B cell (primary cell): ENCODE measurements at regions not wholly inside any gene's neighbourhood (a gene's known extent, or its start where the extent isn't known, plus 50 kb on each side); places are given as distances from the start of the nearest gene placed in this dataset.

ENCODE experiments used
- ATAC-seq: fragments of 200-7000 bp; cut with Tn5 transposase; one replicate; pipeline ENCODE4 v1.10.0; 2021; ENCODE audit warnings: low read depth, mild to moderate bottlenecking, moderate number of reproducible peaks, moderate library complexity
- CTCF ChIA-PET: fragments of 350-600 bp; sonication (Branson Sonifier 250); formaldehyde crosslinking; loops from one replicate; lab custom pipeline; 2021; ENCODE audit warnings: antibody characterized with exemption, inconsistent platforms; lab: Charles Lee
- POLR2A ChIA-PET: fragments of 350-600 bp; sonication (Branson Sonifier 250); formaldehyde crosslinking; loops from one replicate; lab custom pipeline; 2021; ENCODE audit warnings: antibody characterized with exemption; lab: Charles Lee
- DNase-seq: peaks from one replicate; pipeline ENCODE4 v3.0.0; 2013
- H2AFZ ChIP-seq: 2 replicates; pipeline ENCODE4 v1.6.1; 2012; ENCODE audit warnings: mild to moderate bottlenecking, low read depth, low read length; ENCODE audit not compliant: insufficient read depth, poor library complexity, severe bottlenecking
- H3K27ac ChIP-seq, 2 donors: 1 replicate in 1 of 2; 2 replicates in 1 of 2; pipeline ENCODE4 v1.5.1; 2012 to 2013; ENCODE audit warnings: low read length in 2 of 2, mild to moderate bottlenecking in 2 of 2, moderate library complexity in 1 of 2
- H3K27me3 ChIP-seq, 4 experiments: fragments of 200-600 bp in 1 of 4; sonication (generic) in 1 of 4; replicated peaks in 1 of 4; 1 replicate in 2 of 4; 2 replicates in 2 of 4; pipeline versions ENCODE4 v1.6.1 to v1.7.0; 2013 to 2016; ENCODE audit warnings: low read length in 3 of 4, mild to moderate bottlenecking in 2 of 4, mixed read lengths in 1 of 4, moderate library complexity in 1 of 4; ENCODE audit not compliant: insufficient read depth in 4 of 4, control insufficient read depth in 3 of 4; ENCODE audit errors: control extremely low read depth in 1 of 4
- H3K36me3 ChIP-seq, 2 experiments: replicated peaks in 1 of 2; 1 replicate in 1 of 2; 2 replicates in 1 of 2; pipeline versions ENCODE4 v1.6.1 to v1.7.1; 2013; ENCODE audit warnings: low read length in 1 of 2; ENCODE audit not compliant: insufficient read depth in 2 of 2, control insufficient read depth in 1 of 2; ENCODE audit errors: control extremely low read depth in 1 of 2, extremely low read depth in 1 of 2
- H3K4me1 ChIP-seq, 2 donors: fragments of 200-600 bp in 1 of 2; sonication (generic) in 1 of 2; 1 replicate in 1 of 2; 2 replicates in 1 of 2; pipeline versions ENCODE4 v1.5.1 to v1.6.1; 2013 to 2017; ENCODE audit warnings: low read length in 2 of 2; ENCODE audit not compliant: control insufficient read depth in 2 of 2, insufficient read depth in 2 of 2
- H3K4me2 ChIP-seq: replicated peaks from 2 replicates; pipeline ENCODE3; 2012; ENCODE audit warnings: mild to moderate bottlenecking, low read depth, low read length; ENCODE audit not compliant: poor library complexity, severe bottlenecking
- H3K4me3 ChIP-seq, 5 experiments: fragments of 200-600 bp in 1 of 5; sonication (generic) in 1 of 5; 1 replicate in 3 of 5; 2 replicates in 2 of 5; pipeline versions ENCODE4 v1.5.1 to v1.7.0; 2011 to 2016; ENCODE audit warnings: low read length in 4 of 5, mild to moderate bottlenecking in 4 of 5, low read depth in 2 of 5, control low read depth in 1 of 5, moderate library complexity in 1 of 5; ENCODE audit not compliant: insufficient read depth in 1 of 5; ENCODE audit errors: control extremely low read depth in 1 of 5, extremely low read depth in 1 of 5
- H3K79me2 ChIP-seq: fragments of 200-600 bp; sonication (generic); one replicate; pipeline ENCODE4 v1.6.0; 2016; ENCODE audit warnings: low read length; ENCODE audit not compliant: control insufficient read depth, insufficient read depth
- H3K9ac ChIP-seq: fragments of 200-600 bp; sonication (generic); 2 replicates; pipeline ENCODE4 v1.6.1; 2017; ENCODE audit warnings: mild to moderate bottlenecking, low read length, moderate library complexity
- H3K9me3 ChIP-seq, 3 donors: one replicate each; pipeline versions ENCODE4 v1.6.1 to v1.7.1; 2013; ENCODE audit warnings: low read length in 2 of 3; ENCODE audit not compliant: control insufficient read depth in 2 of 3, insufficient read depth in 1 of 3; ENCODE audit errors: control extremely low read depth in 1 of 3
- H4K20me1 ChIP-seq: 2 replicates; pipeline ENCODE4 v1.6.0; 2012; ENCODE audit warnings: mild to moderate bottlenecking, low read length; ENCODE audit not compliant: insufficient read depth, control insufficient read depth, poor library complexity, severe bottlenecking
- H3K27ac Mint-ChIP-seq: one replicate; pipeline ENCODE4 v1.8.0; 2021; ENCODE audit warnings: mixed read lengths
- H3K27me3 Mint-ChIP-seq: one replicate; pipeline ENCODE4 v1.8.0; 2021; ENCODE audit warnings: mixed read lengths
- H3K4me1 Mint-ChIP-seq: one replicate; pipeline ENCODE4 v1.8.0; 2021; ENCODE audit warnings: mixed read lengths
- H3K4me3 Mint-ChIP-seq: one replicate; pipeline ENCODE4 v1.8.0; 2021; ENCODE audit warnings: mixed read lengths
- H3K9me3 Mint-ChIP-seq: one replicate; pipeline ENCODE4 v1.8.0; 2022; ENCODE audit warnings: mixed read lengths; ENCODE audit not compliant: insufficient read depth
- CTCF ChIP-seq: fragments of 200-600 bp; IDR thresholded peaks from one replicate; pipeline ENCODE4 v1.8.0; 2022; ENCODE audit warnings: antibody characterized with exemption, mild to moderate bottlenecking
- EZH2 ChIP-seq: IDR thresholded peaks from 2 replicates; pipeline ENCODE4 v1.6.1; 2012; ENCODE audit warnings: borderline replicate concordance, low read depth, mild to moderate bottlenecking, moderate library complexity, low read length; ENCODE audit not compliant: insufficient read depth, poor library complexity, severe bottlenecking
- WGBS: methylation state at CpG from one replicate; pipeline ENCODE4 v1.1.5; 2013; ENCODE audit warnings: missing lambda C conversion rate; ENCODE audit not compliant: insufficient coverage; 5-methylcytosine and 5-hydroxymethylcytosine counted together
- intact Hi-C: fragments of 100-400 bp; cut with micrococcal nuclease; formaldehyde crosslinking; loops from one replicate; pipeline ENCODE4 v1.10.0; 2022

GRCh38 chr5:125412561-125413495 lies 666.4 kb upstream of the ZNF608 start:
- DNase-seq (peak; percentile 70), ATAC-seq (peak; percentile 63)
- no peaks in the 10 kb centered on the region for H4K20me1 ChIP-seq
- H3K27ac ChIP-seq, result no peak overlapping the region
- no peaks in the 10 kb centered on the region for H3K36me3 ChIP-seq
- no peaks in the 10 kb centered on the region for H3K9me3 ChIP-seq
- H3K4me3 Mint-ChIP-seq, result peak overlapping the region; percentile 64
- intact Hi-C loops, result no loop called here
- peaks cover 40% of the 10 kb centered on the region for H3K4me1 Mint-ChIP-seq
- no peak overlapping the region for H2AFZ ChIP-seq
- no peaks in the 10 kb centered on the region for H3K27me3 Mint-ChIP-seq
- no peak for TF ChIP-seq CTCF
- TF ChIP-seq EZH2, result no peak
- POLR2A ChIA-PET, result no interaction called here
- no peak overlapping the region for H3K4me3 ChIP-seq
- CTCF ChIA-PET, result no interaction called here
- H3K9ac ChIP-seq, result no peak overlapping the region
- peaks cover 20 to 23% of the 10 kb centered on the region in 2 donors for H3K4me1 ChIP-seq
- peak overlapping the region; percentile 42 for H3K4me2 ChIP-seq
- H3K27ac Mint-ChIP-seq, result no peak overlapping the region
- 33% methylated on average over 4 of the region's 14 CpGs for WGBS
- H3K79me2 ChIP-seq, result no peaks in the 10 kb centered on the region
- no peaks in the 10 kb centered on the region for H3K9me3 Mint-ChIP-seq
- no peaks in the 10 kb centered on the region for H3K27me3 ChIP-seq
